SH-SY5Y (cell line): ENCODE measurements at regions not wholly inside any gene's neighbourhood (a gene's known extent, or its start where the extent isn't known, plus 50 kb on each side); places are given as distances from the start of the nearest gene placed in this dataset.

ENCODE experiments used
- GATA2 ChIP-seq: IDR thresholded peaks from 2 replicates; pipeline ENCODE4 v1.6.1; 2011; ENCODE audit warnings: mild to moderate bottlenecking, low read depth, low read length
- GATA3 ChIP-seq: IDR thresholded peaks from 2 replicates; pipeline ENCODE4 v1.6.1; 2011; ENCODE audit warnings: low read depth, mild to moderate bottlenecking, low read length, moderate library complexity

DNA sequence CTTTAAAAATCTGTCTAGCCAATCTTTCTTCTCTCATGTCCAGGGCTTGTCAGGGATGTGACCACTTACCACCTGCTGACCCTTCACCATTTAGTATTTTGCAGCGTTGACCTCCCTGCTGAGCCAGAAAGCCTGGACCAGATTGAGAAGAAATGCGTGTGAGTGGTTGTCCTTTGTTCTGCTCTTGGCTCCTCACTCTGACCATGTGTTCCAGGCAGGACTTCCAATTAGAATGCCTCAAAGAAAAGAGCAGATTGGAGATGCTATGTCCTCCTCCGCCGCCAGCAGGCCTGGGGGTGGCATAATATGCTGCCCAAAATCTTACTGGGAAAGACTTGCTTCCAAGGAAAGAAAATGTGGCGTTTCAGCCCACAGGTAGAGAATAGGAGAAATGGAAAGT, 894.1 kb downstream of the SLC4A3 start:
- TF ChIP-seq GATA2: no peak
- no peak for TF ChIP-seq GATA3

DNA sequence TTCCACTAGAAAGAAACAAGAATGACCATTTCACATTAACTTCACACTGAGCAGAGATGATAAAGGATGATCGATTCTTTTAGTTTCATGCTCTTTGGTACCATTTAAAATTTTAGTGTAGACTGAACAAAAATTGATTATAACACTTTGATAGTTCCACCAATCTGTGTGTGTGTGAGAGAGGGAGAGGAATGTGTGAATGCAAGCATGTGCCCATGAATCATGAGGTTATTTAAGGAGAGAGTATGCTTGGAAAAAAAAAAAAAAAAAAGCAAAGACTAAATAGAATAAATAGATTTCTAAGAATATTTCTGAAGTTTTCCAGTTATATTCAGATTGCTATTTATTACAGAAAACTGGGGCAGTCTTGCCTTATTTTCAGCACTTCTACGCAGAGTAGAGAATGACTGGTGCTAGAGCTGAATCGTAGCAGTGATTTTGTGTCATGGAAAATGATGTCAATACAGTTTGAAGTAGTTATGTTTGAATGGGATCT, 900.8 kb downstream of the SLC4A3 start:
- TF ChIP-seq GATA3 (no peak), GATA2 (no peak)

DNA sequence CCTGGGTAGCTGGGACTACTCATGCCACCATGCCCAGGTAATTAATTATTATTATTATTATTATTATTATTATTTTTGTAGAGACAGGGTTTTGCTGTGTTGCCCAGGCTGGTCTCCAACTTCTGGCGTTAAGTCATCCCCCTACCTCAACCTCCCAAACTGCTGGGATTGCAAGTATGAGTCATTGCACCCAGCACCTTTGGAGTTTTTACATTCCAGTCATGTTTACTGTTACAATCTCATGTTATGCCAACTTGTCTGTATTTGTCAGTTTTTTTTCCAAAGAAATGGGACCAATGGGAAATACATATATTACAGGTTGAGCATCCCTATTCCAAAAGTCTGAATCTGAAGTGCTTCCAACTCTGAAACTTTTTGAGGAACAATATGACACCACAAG, 903.8 kb downstream of the SLC4A3 start:
- TF ChIP-seq GATA3 (no peak), GATA2 (no peak)

DNA sequence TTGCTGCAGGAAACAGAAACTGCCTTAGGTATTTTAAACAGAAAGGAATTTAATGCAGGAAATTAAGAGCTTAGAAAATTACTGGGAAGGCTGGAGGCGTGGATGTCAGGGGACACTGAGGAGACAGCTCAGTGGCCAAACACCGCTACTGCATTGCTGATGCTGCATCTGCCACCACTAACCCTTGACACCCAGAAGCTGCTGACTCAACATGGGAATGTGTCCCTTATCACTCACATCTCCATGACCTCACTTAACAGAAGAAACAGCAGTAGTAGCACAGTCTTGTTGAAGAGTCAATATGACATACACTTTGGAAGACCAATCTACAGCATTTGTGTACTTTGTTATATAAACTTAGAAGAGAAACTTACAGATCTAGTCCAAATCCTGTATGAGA, 906.1 kb downstream of the SLC4A3 start:
- TF ChIP-seq GATA2: no peak
- TF ChIP-seq GATA3: no peak

DNA sequence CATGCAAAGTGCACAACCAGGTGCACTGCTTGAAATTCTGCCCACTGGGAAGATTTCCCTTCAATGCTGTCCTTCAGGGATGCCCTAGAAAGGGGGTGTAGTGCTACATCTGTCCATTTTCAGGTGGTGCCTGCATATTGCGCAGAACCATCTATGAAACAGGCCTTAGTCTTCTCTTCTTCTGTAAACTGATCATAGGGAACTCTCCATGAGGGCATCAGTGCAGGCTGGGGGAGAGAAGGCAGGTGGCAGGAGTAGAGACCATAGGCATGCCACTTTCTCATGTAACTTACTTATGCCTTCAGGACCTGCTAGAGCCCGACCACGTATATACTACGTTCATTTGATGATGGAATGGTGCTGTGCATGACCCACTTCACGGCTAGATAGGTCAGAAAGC, 912.1 kb downstream of the SLC4A3 start:
- TF ChIP-seq GATA3: no peak

DNA sequence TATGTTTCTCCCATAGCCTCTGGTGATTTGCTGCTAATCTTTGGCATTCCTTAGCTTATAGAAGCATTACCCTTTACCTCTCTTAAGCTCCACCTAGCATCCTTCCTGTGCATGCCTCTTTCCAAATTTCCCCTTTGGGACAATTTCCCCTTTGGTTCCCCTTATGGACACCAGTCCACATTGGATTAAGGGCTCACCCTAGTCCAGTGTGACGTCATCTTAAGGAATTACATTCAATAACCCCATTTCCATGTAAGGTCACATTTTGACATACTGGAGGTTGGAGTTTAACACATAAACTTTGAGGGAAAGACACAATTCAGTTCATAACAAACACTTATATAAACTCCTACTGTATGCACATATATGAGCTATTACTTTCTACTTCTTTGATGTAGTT, 916.6 kb downstream of the SLC4A3 start:
- TF ChIP-seq GATA2: no peak
- TF ChIP-seq GATA3: no peak

DNA sequence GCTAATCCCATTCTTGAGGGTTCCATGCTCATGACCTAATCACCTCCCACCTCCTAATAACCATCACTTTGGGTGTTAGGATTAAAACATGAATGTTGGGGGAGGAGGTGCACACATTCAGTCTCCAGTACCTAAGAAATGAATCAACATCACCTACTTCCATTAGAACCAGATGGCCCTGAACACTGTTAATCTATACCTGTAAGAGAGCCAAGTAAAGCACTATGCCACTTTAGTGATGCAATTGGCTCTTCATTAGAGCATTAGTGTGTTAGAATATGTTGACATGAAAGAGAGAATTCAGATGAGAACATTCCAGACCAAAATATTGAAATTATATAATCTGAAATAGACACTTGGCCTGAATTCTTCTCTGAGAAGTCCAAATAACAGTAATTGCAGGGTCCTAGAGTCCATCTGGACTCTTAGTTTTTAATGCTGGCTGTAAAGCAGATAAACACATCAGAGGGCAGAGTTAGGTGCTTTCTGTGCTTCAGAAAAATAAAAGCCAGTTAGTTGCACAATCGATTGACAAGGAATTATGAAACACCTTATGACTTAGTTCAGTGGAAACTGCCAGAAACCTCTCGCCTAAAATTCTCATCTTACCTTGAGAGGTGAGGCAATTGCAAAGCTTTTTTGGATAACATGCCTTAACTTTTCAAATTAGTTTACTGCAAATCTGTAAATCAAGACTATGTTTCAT, 923.7 kb downstream of the SLC4A3 start:
- TF ChIP-seq GATA2 (no peak), GATA3 (no peak)

DNA sequence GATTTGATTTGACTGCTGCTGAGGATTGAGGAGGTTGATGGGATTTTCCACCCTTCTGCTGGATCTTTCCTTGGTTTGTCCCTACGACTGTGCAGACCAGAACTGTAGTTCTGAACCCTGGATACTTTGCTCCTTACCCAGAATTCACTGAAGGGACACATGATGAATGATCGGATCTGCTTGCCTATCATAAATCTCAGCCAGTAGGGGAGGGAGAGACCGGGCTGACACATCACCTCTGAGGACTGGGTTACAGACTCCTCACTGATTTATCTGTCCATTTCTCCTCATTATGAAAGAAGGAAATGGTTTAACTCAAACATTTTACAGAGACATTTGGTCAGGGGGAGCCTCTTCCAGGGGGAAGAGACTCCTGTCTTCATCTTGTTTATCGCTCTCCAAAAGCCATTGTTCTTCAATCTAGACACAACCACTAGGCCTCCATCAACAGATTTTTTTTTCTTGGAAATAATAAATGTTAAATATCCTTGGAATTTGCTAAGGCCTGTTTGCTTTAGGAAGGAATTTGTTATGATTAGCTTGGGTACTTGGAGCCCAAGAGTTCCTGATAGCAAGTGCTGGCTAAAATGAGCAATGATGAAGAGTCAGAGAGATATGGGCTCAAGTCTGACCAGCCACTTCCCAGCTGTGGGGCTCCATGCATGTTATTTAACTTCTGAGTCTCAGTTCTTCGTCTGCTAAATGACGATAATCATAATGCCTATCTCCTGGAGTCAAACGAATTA, 925.5 kb downstream of the SLC4A3 start:
- TF ChIP-seq GATA2 (no peak), GATA3 (no peak)

DNA sequence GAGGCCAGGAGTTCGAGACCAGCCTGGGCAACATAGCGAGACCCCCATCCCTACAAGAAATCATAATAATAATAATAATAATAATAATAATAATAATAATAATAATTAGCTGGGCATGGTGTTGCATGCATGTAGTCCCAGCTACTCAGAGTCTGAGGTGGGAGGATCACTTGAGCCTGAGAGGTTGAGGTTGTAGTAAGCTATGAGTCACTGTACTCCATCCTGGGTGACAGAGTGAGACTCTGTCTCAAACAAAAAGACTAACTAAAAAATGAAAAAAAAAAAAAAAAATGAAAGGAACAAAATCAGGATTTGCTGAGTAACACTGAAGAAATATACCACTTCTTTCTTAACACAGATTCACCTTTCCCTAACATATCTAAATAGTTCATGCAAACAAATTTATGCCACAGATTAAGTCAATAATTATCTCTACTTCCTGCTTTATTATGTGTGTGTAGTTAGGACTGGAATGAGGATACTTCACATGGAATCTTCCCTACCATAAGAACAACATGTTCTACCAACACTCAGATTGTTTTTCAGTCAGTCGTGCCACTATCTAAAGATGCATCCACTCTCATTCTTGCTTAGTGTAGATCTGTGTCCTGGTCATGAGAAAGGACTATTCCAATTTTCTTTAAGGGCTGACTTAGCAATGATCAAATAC, 928.7 kb downstream of the SLC4A3 start:
- TF ChIP-seq GATA2 (no peak), GATA3 (no peak)

DNA sequence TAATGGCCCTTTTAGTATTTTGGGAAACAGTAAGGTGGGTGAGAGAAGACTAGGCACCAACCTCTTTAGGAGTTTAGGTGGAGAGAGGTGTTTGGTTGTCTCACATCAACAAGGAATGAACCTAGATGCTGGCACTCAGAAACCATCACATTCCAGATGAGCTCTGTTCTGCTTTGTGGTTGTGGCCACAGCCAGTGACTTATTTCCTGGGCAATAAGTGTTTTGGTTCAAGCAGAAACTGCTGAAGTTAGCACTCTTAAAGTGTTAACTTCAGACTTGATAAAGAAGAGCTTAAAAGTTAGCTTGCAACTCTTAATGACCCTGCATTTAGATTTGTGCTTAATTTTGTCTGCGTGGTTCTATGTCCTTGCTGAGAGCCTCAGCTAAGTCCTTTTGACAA, 929.2 kb downstream of the SLC4A3 start:
- TF ChIP-seq GATA2 (no peak), GATA3 (no peak)

DNA sequence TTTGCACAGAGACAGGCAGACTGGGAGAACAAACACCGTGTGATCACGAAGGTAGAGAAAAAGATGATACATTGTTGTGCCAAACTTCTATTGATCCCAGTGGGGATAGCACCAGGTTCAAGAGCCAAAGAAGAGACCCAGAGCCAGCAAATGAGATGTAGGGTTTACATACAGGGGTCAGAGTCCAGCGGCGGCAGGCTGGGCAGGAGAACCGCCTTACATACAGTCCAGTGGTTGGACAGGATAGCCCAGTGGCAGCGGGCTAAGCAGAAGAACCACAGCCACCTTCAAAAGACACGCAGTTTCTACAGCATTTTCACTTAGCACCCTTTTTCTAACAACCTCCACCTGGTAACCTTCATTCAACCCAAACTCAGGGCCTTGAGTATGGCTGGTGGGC, 932.8 kb downstream of the SLC4A3 start:
- TF ChIP-seq GATA2 (no peak), GATA3 (no peak)

DNA sequence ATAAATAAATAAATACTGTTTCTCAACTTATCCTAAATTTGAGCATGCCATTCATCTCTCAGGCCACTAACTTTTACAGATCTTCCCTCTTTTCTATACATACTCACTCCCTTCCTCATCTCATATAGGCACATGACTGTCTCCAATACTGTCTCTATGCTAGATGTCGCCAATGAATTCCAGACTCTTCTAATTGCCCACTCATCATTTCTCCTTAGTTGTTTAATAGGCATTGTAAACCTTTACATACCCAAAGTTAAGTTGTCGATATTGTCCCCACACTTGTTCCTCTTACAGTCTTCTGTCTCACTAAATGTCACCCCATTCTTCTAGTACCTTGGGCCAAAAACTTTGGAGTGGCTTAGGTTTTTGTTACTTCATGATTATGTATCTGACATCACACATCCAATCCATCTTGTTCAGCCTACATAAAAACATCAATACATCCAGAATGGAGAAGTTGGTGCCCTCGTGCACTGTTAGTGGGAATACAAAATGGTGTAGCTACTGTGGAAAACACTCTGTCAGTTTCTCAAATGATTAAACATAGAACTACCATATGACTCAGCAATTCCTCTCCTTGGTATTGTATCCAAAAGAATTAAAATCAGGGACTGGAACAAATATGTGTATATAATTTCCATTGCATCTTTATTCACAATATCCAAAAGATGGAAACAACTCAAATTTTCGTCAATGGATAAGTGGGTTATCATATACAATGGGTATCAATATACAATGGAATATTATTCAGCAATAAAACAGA, 935.1 kb downstream of the SLC4A3 start:
- TF ChIP-seq GATA2 (no peak), GATA3 (no peak)

DNA sequence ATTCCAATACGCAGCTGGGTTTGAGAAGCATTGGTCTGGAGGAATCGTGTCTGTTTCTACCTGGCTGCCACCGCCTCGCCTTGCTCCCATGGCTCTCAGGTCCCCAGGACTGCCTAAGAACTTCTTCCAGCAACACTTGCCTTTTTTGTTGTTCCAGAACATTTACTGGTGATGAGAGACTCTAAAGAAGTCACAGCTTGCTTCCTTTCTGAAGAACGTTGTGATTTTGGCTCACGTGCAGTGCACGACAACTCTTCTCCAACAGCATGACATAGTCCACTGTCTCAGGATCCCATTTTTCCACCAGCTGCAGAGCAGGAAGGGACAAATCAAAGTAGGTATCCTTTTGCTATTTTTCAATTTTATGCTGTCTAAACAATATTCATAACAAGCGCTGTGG, 940.9 kb downstream of the SLC4A3 start:
- TF ChIP-seq GATA3: no peak
- TF ChIP-seq GATA2: no peak
